ENCODE measurements at regions not wholly inside any gene's neighbourhood (a gene's known extent, or its start where the extent isn't known, plus 50 kb on each side); places are given as distances from the start of the nearest gene placed in this dataset.

DNA sequence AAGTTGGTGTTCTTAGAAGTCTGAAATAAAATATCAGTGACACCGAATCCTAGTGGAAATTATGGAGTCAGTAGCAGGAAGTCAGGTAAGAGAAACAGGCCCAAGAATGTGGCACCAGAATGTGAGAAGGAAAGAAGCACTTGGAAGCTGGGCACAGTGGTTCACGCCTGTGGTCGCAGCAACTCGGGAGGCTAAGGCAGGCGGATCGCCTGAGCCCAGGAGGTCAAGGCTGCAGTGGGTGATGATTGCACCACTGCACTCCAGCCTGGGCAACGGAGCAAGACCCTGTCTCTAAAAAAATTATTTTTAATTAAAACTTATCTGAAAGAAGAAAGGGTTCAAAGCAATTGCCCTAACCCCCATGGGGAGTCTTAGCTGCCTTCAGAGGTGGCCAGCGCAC is 268.3 kb upstream of the SALL3 start:
- H2AFZ ChIP-seq (ENCODE audit: low read depth, low read length): no peak overlapping the region
- H3K27me3 ChIP-seq (ENCODE audit: insufficient read depth, low read length, poor library complexity): no peaks in the 10 kb centered on the region
- no peaks in the 10 kb centered on the region for H4K20me1 ChIP-seq (ENCODE audit: insufficient read depth, low read length)
- H3K4me2 ChIP-seq (ENCODE audit: insufficient read depth, low read length): no peak overlapping the region
- no peaks in the 10 kb centered on the region for H3K79me2 ChIP-seq (ENCODE audit: insufficient read depth, low read length)
- H3K36me3 ChIP-seq (ENCODE audit: insufficient read depth, low read length): no peaks in the 10 kb centered on the region
- DNase-seq: no peak
- H3K9me3 ChIP-seq (ENCODE audit: insufficient read depth, low read length, severe bottlenecking): no peaks in the 10 kb centered on the region
- H3K4me3 ChIP-seq (ENCODE audit: low read depth in 1 of 2, low read length in 2 of 2): no peak overlapping the region
- no peak for TF ChIP-seq EZH2 (IDR thresholded peaks at IDR 0.05; ENCODE audit: borderline replicate concordance, low read depth, low read length, severe bottlenecking)
- TF ChIP-seq, protein P1, sequence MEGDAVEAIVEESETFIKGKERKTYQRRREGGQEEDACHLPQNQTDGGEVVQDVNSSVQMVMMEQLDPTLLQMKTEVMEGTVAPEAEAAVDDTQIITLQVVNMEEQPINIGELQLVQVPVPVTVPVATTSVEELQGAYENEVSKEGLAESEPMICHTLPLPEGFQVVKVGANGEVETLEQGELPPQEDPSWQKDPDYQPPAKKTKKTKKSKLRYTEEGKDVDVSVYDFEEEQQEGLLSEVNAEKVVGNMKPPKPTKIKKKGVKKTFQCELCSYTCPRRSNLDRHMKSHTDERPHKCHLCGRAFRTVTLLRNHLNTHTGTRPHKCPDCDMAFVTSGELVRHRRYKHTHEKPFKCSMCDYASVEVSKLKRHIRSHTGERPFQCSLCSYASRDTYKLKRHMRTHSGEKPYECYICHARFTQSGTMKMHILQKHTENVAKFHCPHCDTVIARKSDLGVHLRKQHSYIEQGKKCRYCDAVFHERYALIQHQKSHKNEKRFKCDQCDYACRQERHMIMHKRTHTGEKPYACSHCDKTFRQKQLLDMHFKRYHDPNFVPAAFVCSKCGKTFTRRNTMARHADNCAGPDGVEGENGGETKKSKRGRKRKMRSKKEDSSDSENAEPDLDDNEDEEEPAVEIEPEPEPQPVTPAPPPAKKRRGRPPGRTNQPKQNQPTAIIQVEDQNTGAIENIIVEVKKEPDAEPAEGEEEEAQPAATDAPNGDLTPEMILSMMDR (IDR thresholded peaks at IDR 0.05; ENCODE audit: borderline replicate concordance, extremely low read depth, low read length, poor library complexity, severe bottlenecking): no peak
- no peaks in the 10 kb centered on the region for H3K4me1 ChIP-seq (ENCODE audit: insufficient read depth, low read length)
- no peak overlapping the region for H3K27ac ChIP-seq (ENCODE audit: low read length)
- no peak for ATAC-seq (ENCODE audit: insufficient read depth, low read depth)
- H3K9ac ChIP-seq (ENCODE audit: low read depth, low read length): no peak overlapping the region

DNA sequence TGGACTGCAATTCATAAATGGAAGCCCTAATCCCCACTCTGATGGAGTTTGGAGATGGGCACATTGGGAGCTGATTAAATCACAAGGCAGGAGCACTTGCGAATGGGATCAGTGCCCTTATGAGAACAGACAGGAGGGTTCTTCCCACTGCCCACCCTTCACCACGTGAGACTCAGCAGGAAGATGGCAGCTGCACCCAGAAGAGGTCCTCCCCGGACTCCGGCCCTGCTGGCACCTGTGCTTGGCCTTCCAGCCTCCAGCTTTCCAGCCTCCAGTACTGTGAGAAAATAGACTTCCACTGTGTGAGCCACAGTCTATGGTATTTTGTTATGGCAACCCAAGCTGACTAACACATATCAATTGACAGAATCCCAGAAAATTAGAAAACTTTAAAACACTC is 267.6 kb upstream of the SALL3 start:
- Histone ChIP-seq H3K9ac (ENCODE audit: low read depth, low read length) (no peak overlapping the region), H3K4me1 (ENCODE audit: insufficient read depth, low read length) (no peaks in the 10 kb centered on the region), H3K4me2 (ENCODE audit: insufficient read depth, low read length) (no peak overlapping the region), H3K79me2 (ENCODE audit: insufficient read depth, low read length) (no peaks in the 10 kb centered on the region), H3K27ac (ENCODE audit: low read length) (no peak overlapping the region), H4K20me1 (ENCODE audit: insufficient read depth, low read length) (no peaks in the 10 kb centered on the region), H3K36me3 (ENCODE audit: insufficient read depth, low read length) (no peaks in the 10 kb centered on the region), H2AFZ (ENCODE audit: low read depth, low read length) (no peak overlapping the region), H3K27me3 (ENCODE audit: insufficient read depth, low read length, poor library complexity) (no peaks in the 10 kb centered on the region), H3K4me3 (ENCODE audit: low read depth in 1 of 2, low read length in 2 of 2) (no peak overlapping the region), H3K9me3 (ENCODE audit: insufficient read depth, low read length, severe bottlenecking) (no peaks in the 10 kb centered on the region)
- DNase-seq (no peak), ATAC-seq (ENCODE audit: insufficient read depth, low read depth) (no peak)
- TF ChIP-seq, protein P1 (IDR thresholded peaks at IDR 0.05; ENCODE audit: borderline replicate concordance, extremely low read depth, low read length, poor library complexity, severe bottlenecking): no peak
- TF ChIP-seq EZH2 (IDR thresholded peaks at IDR 0.05; ENCODE audit: borderline replicate concordance, low read depth, low read length, severe bottlenecking): no peak

DNA sequence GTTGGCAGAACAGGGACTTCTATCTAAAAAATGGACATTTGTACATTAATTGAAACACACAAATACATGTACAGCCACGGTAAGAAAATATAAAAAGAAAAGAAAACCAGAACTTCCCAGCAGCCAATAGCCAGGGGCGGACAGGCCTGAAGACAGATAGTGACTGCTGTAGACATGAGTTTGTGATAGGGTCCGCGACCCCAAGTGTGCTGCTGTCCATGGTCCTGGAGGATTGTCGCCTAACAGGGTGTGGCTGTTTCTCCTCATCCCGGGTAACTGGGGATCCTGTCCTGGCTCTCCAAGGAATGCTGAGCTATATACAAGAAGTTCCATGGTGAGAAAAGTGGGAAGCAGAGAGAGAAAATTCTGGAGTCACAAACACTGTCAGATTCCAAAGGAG is 266.5 kb upstream of the SALL3 start:
- no peaks in the 10 kb centered on the region for H4K20me1 ChIP-seq (ENCODE audit: insufficient read depth, low read length)
- no peak overlapping the region for H2AFZ ChIP-seq (ENCODE audit: low read depth, low read length)
- ATAC-seq (ENCODE audit: insufficient read depth, low read depth): no peak
- H3K4me3 ChIP-seq (ENCODE audit: low read depth in 1 of 2, low read length in 2 of 2): no peak overlapping the region
- H3K36me3 ChIP-seq (ENCODE audit: insufficient read depth, low read length): no peaks in the 10 kb centered on the region
- no peaks in the 10 kb centered on the region for H3K9me3 ChIP-seq (ENCODE audit: insufficient read depth, low read length, severe bottlenecking)
- TF ChIP-seq EZH2 (IDR thresholded peaks at IDR 0.05; ENCODE audit: borderline replicate concordance, low read depth, low read length, severe bottlenecking): no peak
- TF ChIP-seq, protein P1 (IDR thresholded peaks at IDR 0.05; ENCODE audit: borderline replicate concordance, extremely low read depth, low read length, poor library complexity, severe bottlenecking): no peak
- H3K9ac ChIP-seq (ENCODE audit: low read depth, low read length): no peak overlapping the region
- no peak overlapping the region for H3K4me2 ChIP-seq (ENCODE audit: insufficient read depth, low read length)
- DNase-seq: peak; percentile 49
- no peaks in the 10 kb centered on the region for H3K27me3 ChIP-seq (ENCODE audit: insufficient read depth, low read length, poor library complexity)
- H3K79me2 ChIP-seq (ENCODE audit: insufficient read depth, low read length): no peaks in the 10 kb centered on the region
- H3K4me1 ChIP-seq (ENCODE audit: insufficient read depth, low read length): no peaks in the 10 kb centered on the region
- H3K27ac ChIP-seq (ENCODE audit: low read length): no peak overlapping the region

DNA sequence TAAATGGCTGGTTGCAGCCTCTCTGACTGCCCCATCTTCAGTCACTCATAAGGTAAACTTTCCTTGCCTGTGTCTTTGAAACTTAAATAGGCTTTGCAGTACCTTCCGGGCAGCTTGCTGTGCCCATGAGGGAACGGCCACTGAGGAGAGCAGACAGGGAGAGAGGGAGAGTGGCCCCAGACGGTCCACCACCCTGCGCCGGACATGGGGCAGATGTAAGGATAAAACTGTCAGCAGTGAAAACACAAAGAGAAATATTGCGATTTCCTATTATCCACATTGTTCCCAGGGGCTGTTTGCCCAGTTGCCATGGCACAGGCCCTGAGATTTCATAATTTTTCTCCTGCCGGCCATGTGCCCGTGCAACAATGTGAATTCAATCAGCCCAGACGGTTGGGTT is 265.9 kb upstream of the SALL3 start:
- no peaks in the 10 kb centered on the region for H3K27me3 ChIP-seq (ENCODE audit: insufficient read depth, low read length, poor library complexity)
- DNase-seq: no peak
- no peaks in the 10 kb centered on the region for H3K4me1 ChIP-seq (ENCODE audit: insufficient read depth, low read length)
- H3K4me3 ChIP-seq (ENCODE audit: low read depth in 1 of 2, low read length in 2 of 2): no peak overlapping the region
- no peaks in the 10 kb centered on the region for H3K9me3 ChIP-seq (ENCODE audit: insufficient read depth, low read length, severe bottlenecking)
- no peak overlapping the region for H3K4me2 ChIP-seq (ENCODE audit: insufficient read depth, low read length)
- H4K20me1 ChIP-seq (ENCODE audit: insufficient read depth, low read length): no peaks in the 10 kb centered on the region
- H3K36me3 ChIP-seq (ENCODE audit: insufficient read depth, low read length): no peaks in the 10 kb centered on the region
- H3K27ac ChIP-seq (ENCODE audit: low read length): no peak overlapping the region
- ATAC-seq (ENCODE audit: insufficient read depth, low read depth): no peak
- no peak overlapping the region for H2AFZ ChIP-seq (ENCODE audit: low read depth, low read length)
- TF ChIP-seq, protein P1 (IDR thresholded peaks at IDR 0.05; ENCODE audit: borderline replicate concordance, extremely low read depth, low read length, poor library complexity, severe bottlenecking): no peak
- no peak for TF ChIP-seq EZH2 (IDR thresholded peaks at IDR 0.05; ENCODE audit: borderline replicate concordance, low read depth, low read length, severe bottlenecking)
- H3K9ac ChIP-seq (ENCODE audit: low read depth, low read length): no peak overlapping the region
- H3K79me2 ChIP-seq (ENCODE audit: insufficient read depth, low read length): no peaks in the 10 kb centered on the region

All from DND-41 (cell line).